ENCODE measurements at regions not wholly inside any gene's neighbourhood (a gene's known extent, or its start where the extent isn't known, plus 50 kb on each side); places are given as distances from the start of the nearest gene placed in this dataset.

- no peaks in the 10 kb centered on the region for H3K27me3 ChIP-seq (ENCODE audit: low read depth)
- no peak for TF ChIP-seq CTCF (IDR thresholded peaks at IDR 0.05)
- ATAC-seq (no peak), DNase-seq (no peak)
- no peaks in the 10 kb centered on the region for H3K36me3 ChIP-seq
- H3K27ac ChIP-seq = no peak overlapping the region
- no peaks in the 10 kb centered on the region for H3K9me3 ChIP-seq
- H3K4me1 ChIP-seq = peaks cover 20% of the 10 kb centered on the region
- intact Hi-C loops (cut with DNase I) = no loop called here
- H3K4me3 ChIP-seq = no peak overlapping the region
Observed at GRCh38 chr15:70210076-70210475, 112.4 kb upstream of the TLE3 start.

GRCh38 chr15:70209499-70209898 lies 111.8 kb upstream of the TLE3 start:
- Histone ChIP-seq H3K27ac (no peak overlapping the region), H3K36me3 (no peaks in the 10 kb centered on the region), H3K4me3 (no peak overlapping the region), H3K9me3 (no peaks in the 10 kb centered on the region), H3K4me1 (peaks cover 20% of the 10 kb centered on the region), H3K27me3 (ENCODE audit: low read depth) (no peaks in the 10 kb centered on the region)
- DNase-seq (no peak), ATAC-seq (no peak)
- TF ChIP-seq CTCF (IDR thresholded peaks at IDR 0.05) = no peak
- intact Hi-C loops (cut with DNase I) = no loop called here

- no peak for ATAC-seq
- no peaks in the 10 kb centered on the region for H3K27me3 ChIP-seq (ENCODE audit: low read depth)
- no peak overlapping the region for H3K4me3 ChIP-seq
- no peak for DNase-seq
- TF ChIP-seq CTCF (IDR thresholded peaks at IDR 0.05) = no peak
- H3K27ac ChIP-seq = no peak overlapping the region
- no peaks in the 10 kb centered on the region for H3K9me3 ChIP-seq
- H3K36me3 ChIP-seq = no peaks in the 10 kb centered on the region
- peaks cover 16% of the 10 kb centered on the region for H3K4me1 ChIP-seq
- intact Hi-C loops (cut with DNase I) = no loop called here
Observed at GRCh38 chr15:70208332-70208731, 110.6 kb upstream of the TLE3 start.

GRCh38 chr15:70206668-70207067 lies 109.0 kb upstream of the TLE3 start:
- Histone ChIP-seq H3K4me1 (no peaks in the 10 kb centered on the region), H3K36me3 (no peaks in the 10 kb centered on the region), H3K9me3 (no peaks in the 10 kb centered on the region), H3K27me3 (ENCODE audit: low read depth) (no peaks in the 10 kb centered on the region), H3K4me3 (no peak overlapping the region), H3K27ac (no peak overlapping the region)
- TF ChIP-seq CTCF (IDR thresholded peaks at IDR 0.05) = no peak
- DNase-seq (no peak), ATAC-seq (no peak)
- intact Hi-C loops (cut with DNase I) = no loop called here

GRCh38 chr15:70204652-70205051 lies 106.9 kb upstream of the TLE3 start:
- DNase-seq (no peak), ATAC-seq (no peak)
- Histone ChIP-seq H3K9me3 (no peaks in the 10 kb centered on the region), H3K36me3 (no peaks in the 10 kb centered on the region), H3K4me1 (peaks cover 5% of the 10 kb centered on the region), H3K27me3 (ENCODE audit: low read depth) (no peaks in the 10 kb centered on the region), H3K4me3 (no peak overlapping the region), H3K27ac (no peak overlapping the region)
- intact Hi-C loops (cut with DNase I) = no loop called here
- no peak for TF ChIP-seq CTCF (IDR thresholded peaks at IDR 0.05)

- H3K36me3 ChIP-seq = no peaks in the 10 kb centered on the region
- no peaks in the 10 kb centered on the region for H3K9me3 ChIP-seq
- no peak for TF ChIP-seq CTCF (IDR thresholded peaks at IDR 0.05)
- H3K4me1 ChIP-seq = peaks cover 5% of the 10 kb centered on the region
- H3K4me3 ChIP-seq = no peak overlapping the region
- no peak for ATAC-seq
- H3K27ac ChIP-seq = no peak overlapping the region
- H3K27me3 ChIP-seq (ENCODE audit: low read depth) = no peaks in the 10 kb centered on the region
- intact Hi-C loops (cut with DNase I) = no loop called here
- no peak for DNase-seq
Observed at GRCh38 chr15:70203981-70204560, 106.4 kb upstream of the TLE3 start.

Data from lower lobe of right lung (tissue), 2 donors.